ENCODE measurements at regions not wholly inside any gene's neighbourhood (a gene's known extent, or its start where the extent isn't known, plus 50 kb on each side); places are given as distances from the start of the nearest gene placed in this dataset.
"Not testable (repeated sequence)": the region's sequence is repeated elsewhere in the genome, so short reads cannot be mapped to it uniquely, and the experiment has no call there.

GRCh38 chr1:69088571-69088970 is 479.2 kb upstream of the LRRC7 start:
- no peak for DNase-seq

GRCh38 chr1:69090170-69090569 is 477.6 kb upstream of the LRRC7 start:
- no peak for DNase-seq

GRCh38 chr1:69090752-69091151 is 477.0 kb upstream of the LRRC7 start:
- no peak for DNase-seq

- DNase-seq = not testable (repeated sequence)
These were observed 465.7 kb upstream of the LRRC7 start for GRCh38 chr1:69102058-69102457.

GRCh38 chr1:69103213-69103612 is 464.5 kb upstream of the LRRC7 start:
- DNase-seq = no peak

GRCh38 chr1:69103705-69104385 is 463.9 kb upstream of the LRRC7 start:
- DNase-seq = no peak

- no peak for DNase-seq
These were observed 462.8 kb upstream of the LRRC7 start for GRCh38 chr1:69104894-69105293.

GRCh38 chr1:69109277-69109676 is 458.4 kb upstream of the LRRC7 start:
- DNase-seq = no peak

GRCh38 chr1:69110851-69111250 is 456.9 kb upstream of the LRRC7 start:
- no peak for DNase-seq

- not testable (repeated sequence) for DNase-seq
These were observed 447.5 kb upstream of the LRRC7 start for GRCh38 chr1:69120126-69120741.

- no peak for DNase-seq
These were observed 446.9 kb upstream of the LRRC7 start for GRCh38 chr1:69120817-69121216.

GRCh38 chr1:69121723-69122122 is 446.0 kb upstream of the LRRC7 start:
- no peak for DNase-seq

GRCh38 chr1:69122373-69122772 is 445.3 kb upstream of the LRRC7 start:
- no peak for DNase-seq

- no peak for DNase-seq
These were observed 444.2 kb upstream of the LRRC7 start for GRCh38 chr1:69123486-69123885.

- no peak for DNase-seq
These were observed 440.9 kb upstream of the LRRC7 start for GRCh38 chr1:69126796-69127195.

- DNase-seq = no peak
These were observed 439.5 kb upstream of the LRRC7 start for GRCh38 chr1:69128204-69128603.

- DNase-seq = no peak
These were observed 438.2 kb upstream of the LRRC7 start for GRCh38 chr1:69129538-69129937.

- DNase-seq = no peak
These were observed 429.6 kb upstream of the LRRC7 start for GRCh38 chr1:69138172-69138571.

GRCh38 chr1:69139007-69139406 is 428.7 kb upstream of the LRRC7 start:
- DNase-seq = no peak

- DNase-seq = no peak
These were observed 421.4 kb upstream of the LRRC7 start for GRCh38 chr1:69146303-69146702.

- DNase-seq = no peak
These were observed 419.0 kb upstream of the LRRC7 start for GRCh38 chr1:69148731-69149130.

- no peak for DNase-seq
These were observed 410.5 kb upstream of the LRRC7 start for GRCh38 chr1:69157046-69157756.

- DNase-seq = no peak
These were observed 404.5 kb upstream of the LRRC7 start for GRCh38 chr1:69163241-69163640.

- no peak for DNase-seq
These were observed 403.9 kb upstream of the LRRC7 start for GRCh38 chr1:69163779-69164178.

Data from COR-L47 (cell line).